SK-N-SH (cell line): ENCODE measurements at regions not wholly inside any gene's neighbourhood (a gene's known extent, or its start where the extent isn't known, plus 50 kb on each side); places are given as distances from the start of the nearest gene placed in this dataset.

ENCODE experiments used
- CTCF ChIA-PET: fragments of 300-600, 350-600 bp; formaldehyde crosslinking; extraction: SDS; loops from one replicate; lab custom pipeline; 2021; lab: Yijun Ruan, JAX
- POLR2A ChIA-PET: fragments of 350-600 bp; sonication (Branson Sonifier 250); formaldehyde crosslinking; extraction: SDS; loops from one replicate; lab custom pipeline; 2020; ENCODE audit warnings: antibody characterized with exemption, inconsistent platforms; lab: Yijun Ruan, JAX
- DNase-seq: peaks from one replicate; pipeline ENCODE4 v3.0.0; 2012
- H2AFZ ChIP-seq: fragments of 200-600 bp; sonication (generic); 2 replicates; pipeline ENCODE4 v1.8.1; 2016; ENCODE audit warnings: antibody characterized with exemption, mild to moderate bottlenecking, low read depth
- H3F3A ChIP-seq: fragments of 200-600 bp; sonication (generic); replicated peaks from 2 replicates; pipeline ENCODE3; 2016; ENCODE audit warnings: antibody characterized with exemption, mild to moderate bottlenecking; ENCODE audit not compliant: insufficient read depth
- H3K27ac ChIP-seq, 2 experiments: fragments of 200-500 bp in 1 of 2; fragments of 200-600 bp in 1 of 2; sonication (Bioruptor generic) in 1 of 2; sonication (generic), shearing (Covaris generic) in 1 of 2; 2 replicates each; pipeline versions ENCODE4 v1.5.1 to v1.6.1; 2014 to 2016; ENCODE audit warnings: low read depth in 2 of 2, inconsistent platforms in 1 of 2, low read length in 1 of 2, mild to moderate bottlenecking in 1 of 2, mixed read lengths in 1 of 2
- H3K27me3 ChIP-seq: fragments of 200-600 bp; sonication (generic), shearing (Covaris generic); 2 replicates; pipeline ENCODE4 v1.6.1; 2016; ENCODE audit warnings: mixed run types; ENCODE audit not compliant: insufficient read depth
- H3K36me3 ChIP-seq, 2 experiments: fragments of 200-500 bp in 1 of 2; fragments of 200-600 bp in 1 of 2; sonication (Bioruptor generic) in 1 of 2; sonication (generic) in 1 of 2; replicated peaks in 1 of 2; 2 replicates each; pipeline versions ENCODE3 to v1.5.1; 2014 to 2016; ENCODE audit warnings: low read length in 1 of 2, mild to moderate bottlenecking in 1 of 2; ENCODE audit not compliant: insufficient read depth in 2 of 2, control insufficient read depth in 1 of 2
- H3K4me1 ChIP-seq, 2 experiments: fragments of 200-500 bp in 1 of 2; fragments of 200-600 bp in 1 of 2; sonication (Bioruptor generic) in 1 of 2; sonication (generic), shearing (Covaris generic) in 1 of 2; 2 replicates each; pipeline versions ENCODE4 v1.5.1 to v1.6.1; 2014 to 2016; ENCODE audit warnings: low read depth in 1 of 2, low read length in 1 of 2, mixed run types in 1 of 2; ENCODE audit not compliant: insufficient read depth in 2 of 2, control insufficient read depth in 1 of 2
- H3K4me2 ChIP-seq: fragments of 200-600 bp; sonication (generic), shearing (Covaris generic); 2 replicates; pipeline ENCODE4 v1.6.1; 2017; ENCODE audit warnings: mixed run types
- H3K4me3 ChIP-seq, 2 experiments: fragments of 200-500 bp in 1 of 2; fragments of 200-600 bp in 1 of 2; sonication (Bioruptor generic) in 1 of 2; sonication (generic), shearing (Covaris generic) in 1 of 2; 2 replicates each; pipeline versions ENCODE4 v1.5.1 to v1.8.1; 2014 to 2016; ENCODE audit warnings: low read depth in 2 of 2, inconsistent platforms in 1 of 2, low read length in 1 of 2, mild to moderate bottlenecking in 1 of 2, mixed read lengths in 1 of 2, moderate library complexity in 1 of 2
- H3K79me2 ChIP-seq: fragments of 200-600 bp; sonication (generic); 2 replicates; pipeline ENCODE4 v1.8.1; 2017; ENCODE audit warnings: mild to moderate bottlenecking; ENCODE audit not compliant: insufficient read depth
- H3K9ac ChIP-seq: fragments of 200-600 bp; sonication (generic); 2 replicates; pipeline ENCODE4 v1.6.1; 2017; ENCODE audit warnings: mixed run types
- H3K9me2 ChIP-seq: fragments of 200-600 bp; sonication (generic); 2 replicates; pipeline ENCODE4 v1.6.1; 2017; ENCODE audit warnings: mixed run types
- H3K9me3 ChIP-seq: fragments of 200-600 bp; sonication (generic); 2 replicates; pipeline ENCODE4 v1.6.1; 2017; ENCODE audit warnings: mixed run types, mild to moderate bottlenecking, moderate library complexity
- H4K20me1 ChIP-seq: fragments of 200-600 bp; sonication (generic); 2 replicates; pipeline ENCODE4 v1.6.1; 2017; ENCODE audit warnings: mild to moderate bottlenecking, mixed run types; ENCODE audit not compliant: insufficient read depth
- FOSL2 ChIP-seq: IDR thresholded peaks from 2 replicates; pipeline ENCODE4 v1.4.0; 2012; ENCODE audit warnings: low read depth, mild to moderate bottlenecking, moderate library complexity, borderline replicate concordance
- FOXJ3 ChIP-seq: sonication (generic); formaldehyde crosslinking; IDR thresholded peaks from 2 replicates; pipeline ENCODE4 v1.5.1; 2020; ENCODE audit warnings: mild to moderate bottlenecking, missing genetic modification reagents
- GABPA ChIP-seq: IDR thresholded peaks from 2 replicates; pipeline ENCODE4 v1.4.0; 2012; ENCODE audit warnings: low read depth, mild to moderate bottlenecking
- JUND ChIP-seq: IDR thresholded peaks from 2 replicates; pipeline ENCODE4 v1.4.0; 2012
- MXI1 ChIP-seq: IDR thresholded peaks from 2 replicates; pipeline ENCODE4 v1.6.1; 2012; ENCODE audit warnings: mild to moderate bottlenecking, low read depth, low read length, improper control_type of control experiment
- NFIC ChIP-seq: IDR thresholded peaks from 2 replicates; pipeline ENCODE4 v1.4.0; 2012; ENCODE audit warnings: borderline replicate concordance
- NRF1 ChIP-seq: IDR thresholded peaks from 2 replicates; pipeline ENCODE4 v1.6.1; 2012; ENCODE audit warnings: low read depth, mild to moderate bottlenecking, low read length
- RAD21 ChIP-seq: IDR thresholded peaks from 2 replicates; pipeline ENCODE4 v1.6.1; 2012; ENCODE audit warnings: mild to moderate bottlenecking, low read length
- RCOR1 ChIP-seq: fragments of 150-350 bp; IDR thresholded peaks from 2 replicates; pipeline ENCODE4 v1.6.1; 2017; ENCODE audit warnings: antibody characterized with exemption, low read length
- RFX5 ChIP-seq: IDR thresholded peaks from 2 replicates; pipeline ENCODE4 v1.6.1; 2012; ENCODE audit warnings: mild to moderate bottlenecking, improper control_type of control experiment, low read length
- SMC3 ChIP-seq: IDR thresholded peaks from 2 replicates; pipeline ENCODE4 v1.6.1; 2012; ENCODE audit warnings: low read depth, low read length, improper control_type of control experiment
- TEAD4 ChIP-seq: IDR thresholded peaks from 2 replicates; pipeline ENCODE4 v1.4.0; 2012; ENCODE audit warnings: mild to moderate bottlenecking, borderline replicate concordance; ENCODE audit not compliant: insufficient read depth
- USF1 ChIP-seq: IDR thresholded peaks from 2 replicates; pipeline ENCODE4 v1.4.0; 2012; ENCODE audit warnings: low read depth, borderline replicate concordance
- WGBS: methylation state at CpG from one replicate; pipeline ENCODE4 v1.1.6; 2017; ENCODE audit warnings: low lambda C conversion rate; 5-methylcytosine and 5-hydroxymethylcytosine counted together
- TF ChIP-seq, protein P1 (sequence below): fragments of 200-600 bp; sonication (generic); IDR thresholded peaks from 2 replicates; pipeline ENCODE4 v1.6.1; 2017; ENCODE audit warnings: antibody characterized with exemption, mild to moderate bottlenecking, moderate library complexity
- TF ChIP-seq, protein P2 (sequence below): IDR thresholded peaks from 2 replicates; pipeline ENCODE4 v1.6.1; 2012; ENCODE audit warnings: mild to moderate bottlenecking, low read depth, low read length, moderate library complexity

DNA sequence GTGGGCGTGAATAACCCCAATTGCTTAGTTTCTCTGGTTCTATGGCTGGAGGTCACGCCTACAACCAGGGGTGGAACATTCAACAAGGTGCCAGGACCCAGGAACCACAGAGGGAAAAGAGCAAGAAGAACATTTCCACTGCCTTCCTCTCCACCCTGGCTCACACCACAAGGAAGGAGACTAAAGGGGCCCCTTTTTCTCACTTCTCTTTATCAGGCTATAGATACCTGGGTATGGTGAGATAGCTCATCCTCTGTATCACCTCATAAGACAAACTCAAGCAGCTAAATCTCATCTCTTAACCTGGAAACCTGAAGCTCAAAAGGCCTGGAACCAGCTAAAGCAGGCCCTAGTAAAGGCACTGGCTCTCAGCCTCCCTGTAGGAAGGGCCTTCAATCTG is 438.8 kb upstream of the OLFM3 start:
- Histone ChIP-seq H4K20me1 (no peaks in the 10 kb centered on the region), H3K27ac (no peak overlapping the region), H3K4me1 (no peaks in the 10 kb centered on the region), H3K79me2 (no peaks in the 10 kb centered on the region), H3K27me3 (no peaks in the 10 kb centered on the region), H3K4me2 (no peak overlapping the region), H3K9me3 (no peaks in the 10 kb centered on the region), H2AFZ (no peak overlapping the region), H3K4me3 (no peak overlapping the region), H3K36me3 (no peaks in the 10 kb centered on the region), H3K9me2 (no peaks in the 10 kb centered on the region), H3K9ac (no peak overlapping the region), H3F3A (no peaks in the 10 kb centered on the region)
- WGBS: 42% methylated on average over 2 of the region's 2 CpGs
- no peak for TF ChIP-seq FOXJ3 (CRISPR knock-in tag)
- TF ChIP-seq NFIC: no peak
- TF ChIP-seq TEAD4: no peak
- TF ChIP-seq GABPA: no peak
- TF ChIP-seq RAD21: no peak
- TF ChIP-seq RCOR1: no peak
- ChIA-PET POLR2A (no interaction called here), CTCF (interaction anchor here (1.5 kb wide), 1 partner anchor 16 kb away, joined by 5 read pairs; no protein-coding TSS in a partner anchor)
- DNase-seq: no peak

- H3K4me2 ChIP-seq: no peak overlapping the region
- WGBS: 60% methylated on average over 3 of the region's 4 CpGs
- peak; percentile 28 for DNase-seq
- ChIA-PET POLR2A (no interaction called here), CTCF (interaction anchor here (0.6 to 1.9 kb wide), 9 partner anchors 11 to 1698 kb away, joined by 3 to 6 read pairs (median 3); no protein-coding TSS in a partner anchor)
- no peaks in the 10 kb centered on the region for H3F3A ChIP-seq
- no peaks in the 10 kb centered on the region for H3K27me3 ChIP-seq
- TF ChIP-seq MXI1 (no peak), SMC3 (peak; percentile 38), RAD21 (peak; percentile 67), FOXJ3 (CRISPR knock-in tag) (no peak)
- TF ChIP-seq, protein P1, sequence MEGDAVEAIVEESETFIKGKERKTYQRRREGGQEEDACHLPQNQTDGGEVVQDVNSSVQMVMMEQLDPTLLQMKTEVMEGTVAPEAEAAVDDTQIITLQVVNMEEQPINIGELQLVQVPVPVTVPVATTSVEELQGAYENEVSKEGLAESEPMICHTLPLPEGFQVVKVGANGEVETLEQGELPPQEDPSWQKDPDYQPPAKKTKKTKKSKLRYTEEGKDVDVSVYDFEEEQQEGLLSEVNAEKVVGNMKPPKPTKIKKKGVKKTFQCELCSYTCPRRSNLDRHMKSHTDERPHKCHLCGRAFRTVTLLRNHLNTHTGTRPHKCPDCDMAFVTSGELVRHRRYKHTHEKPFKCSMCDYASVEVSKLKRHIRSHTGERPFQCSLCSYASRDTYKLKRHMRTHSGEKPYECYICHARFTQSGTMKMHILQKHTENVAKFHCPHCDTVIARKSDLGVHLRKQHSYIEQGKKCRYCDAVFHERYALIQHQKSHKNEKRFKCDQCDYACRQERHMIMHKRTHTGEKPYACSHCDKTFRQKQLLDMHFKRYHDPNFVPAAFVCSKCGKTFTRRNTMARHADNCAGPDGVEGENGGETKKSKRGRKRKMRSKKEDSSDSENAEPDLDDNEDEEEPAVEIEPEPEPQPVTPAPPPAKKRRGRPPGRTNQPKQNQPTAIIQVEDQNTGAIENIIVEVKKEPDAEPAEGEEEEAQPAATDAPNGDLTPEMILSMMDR: peak; percentile 67
- no peaks in the 10 kb centered on the region for H3K4me1 ChIP-seq
- H3K9me2 ChIP-seq: no peaks in the 10 kb centered on the region
- H3K9ac ChIP-seq: no peak overlapping the region
- H4K20me1 ChIP-seq: no peaks in the 10 kb centered on the region
- H3K27ac ChIP-seq: no peak overlapping the region
- no peaks in the 10 kb centered on the region for H3K36me3 ChIP-seq
- H3K9me3 ChIP-seq: no peaks in the 10 kb centered on the region
- no peaks in the 10 kb centered on the region for H3K79me2 ChIP-seq
- H2AFZ ChIP-seq: no peak overlapping the region
- H3K4me3 ChIP-seq: no peak overlapping the region
Observed at GRCh38 chr1:102434421-102434820, 437.7 kb upstream of the OLFM3 start.

DNA sequence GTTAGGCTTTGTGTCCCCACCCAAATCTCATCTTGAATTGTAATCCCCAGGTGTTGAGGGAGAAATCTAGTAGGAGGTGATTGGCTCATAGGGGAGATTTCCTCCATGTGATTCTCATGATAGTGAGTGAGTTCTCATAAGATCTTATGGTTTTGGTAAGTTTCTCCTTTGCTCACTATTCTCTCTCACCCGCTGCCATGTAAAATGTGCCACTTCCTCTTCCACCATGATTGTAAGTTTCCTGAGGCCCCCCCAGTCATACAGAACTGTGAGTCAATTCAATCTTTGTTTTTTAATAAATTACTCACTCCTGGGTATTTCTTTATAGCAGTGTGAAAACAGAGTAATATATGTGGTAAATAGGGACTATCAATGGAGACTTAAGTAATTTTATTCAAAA is 434.5 kb upstream of the OLFM3 start:
- H3K27me3 ChIP-seq: no peaks in the 10 kb centered on the region
- no peaks in the 10 kb centered on the region for H3K9me3 ChIP-seq
- H3K9me2 ChIP-seq: no peaks in the 10 kb centered on the region
- no peak overlapping the region for H3K4me2 ChIP-seq
- no peaks in the 10 kb centered on the region for H3K4me1 ChIP-seq
- no peak for TF ChIP-seq RFX5
- TF ChIP-seq, protein P2, sequence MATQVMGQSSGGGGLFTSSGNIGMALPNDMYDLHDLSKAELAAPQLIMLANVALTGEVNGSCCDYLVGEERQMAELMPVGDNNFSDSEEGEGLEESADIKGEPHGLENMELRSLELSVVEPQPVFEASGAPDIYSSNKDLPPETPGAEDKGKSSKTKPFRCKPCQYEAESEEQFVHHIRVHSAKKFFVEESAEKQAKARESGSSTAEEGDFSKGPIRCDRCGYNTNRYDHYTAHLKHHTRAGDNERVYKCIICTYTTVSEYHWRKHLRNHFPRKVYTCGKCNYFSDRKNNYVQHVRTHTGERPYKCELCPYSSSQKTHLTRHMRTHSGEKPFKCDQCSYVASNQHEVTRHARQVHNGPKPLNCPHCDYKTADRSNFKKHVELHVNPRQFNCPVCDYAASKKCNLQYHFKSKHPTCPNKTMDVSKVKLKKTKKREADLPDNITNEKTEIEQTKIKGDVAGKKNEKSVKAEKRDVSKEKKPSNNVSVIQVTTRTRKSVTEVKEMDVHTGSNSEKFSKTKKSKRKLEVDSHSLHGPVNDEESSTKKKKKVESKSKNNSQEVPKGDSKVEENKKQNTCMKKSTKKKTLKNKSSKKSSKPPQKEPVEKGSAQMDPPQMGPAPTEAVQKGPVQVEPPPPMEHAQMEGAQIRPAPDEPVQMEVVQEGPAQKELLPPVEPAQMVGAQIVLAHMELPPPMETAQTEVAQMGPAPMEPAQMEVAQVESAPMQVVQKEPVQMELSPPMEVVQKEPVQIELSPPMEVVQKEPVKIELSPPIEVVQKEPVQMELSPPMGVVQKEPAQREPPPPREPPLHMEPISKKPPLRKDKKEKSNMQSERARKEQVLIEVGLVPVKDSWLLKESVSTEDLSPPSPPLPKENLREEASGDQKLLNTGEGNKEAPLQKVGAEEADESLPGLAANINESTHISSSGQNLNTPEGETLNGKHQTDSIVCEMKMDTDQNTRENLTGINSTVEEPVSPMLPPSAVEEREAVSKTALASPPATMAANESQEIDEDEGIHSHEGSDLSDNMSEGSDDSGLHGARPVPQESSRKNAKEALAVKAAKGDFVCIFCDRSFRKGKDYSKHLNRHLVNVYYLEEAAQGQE: no peak
- TF ChIP-seq MXI1: no peak
- no peak for TF ChIP-seq FOSL2
- no peak for TF ChIP-seq SMC3
- no peak for TF ChIP-seq NRF1
- TF ChIP-seq FOXJ3 (CRISPR knock-in tag): no peak
- TF ChIP-seq USF1: no peak
- no peak for TF ChIP-seq JUND
- H3K79me2 ChIP-seq: no peaks in the 10 kb centered on the region
- H3F3A ChIP-seq: no peaks in the 10 kb centered on the region
- DNase-seq: no peak
- 94% methylated on average over 1 of the region's 1 CpG for WGBS
- no peak overlapping the region for H2AFZ ChIP-seq
- no peak overlapping the region for H3K27ac ChIP-seq
- no peaks in the 10 kb centered on the region for H3K36me3 ChIP-seq
- no peak overlapping the region for H3K4me3 ChIP-seq
- ChIA-PET CTCF (no interaction called here), POLR2A (no interaction called here)
- H4K20me1 ChIP-seq: no peaks in the 10 kb centered on the region
- H3K9ac ChIP-seq: no peak overlapping the region
